GM13977 (cell line): ENCODE measurements at regions not wholly inside any gene's neighbourhood (a gene's known extent, or its start where the extent isn't known, plus 50 kb on each side); places are given as distances from the start of the nearest gene placed in this dataset.

Experiments
- DNase-seq: peaks from one replicate; pipeline ENCODE4 v3.0.0; 2012; ENCODE audit warnings: low spot score
- CTCF ChIP-seq: IDR thresholded peaks from 2 replicates; pipeline ENCODE4 v1.5.1; 2012; ENCODE audit warnings: mild to moderate bottlenecking, control low read depth; ENCODE audit not compliant: insufficient read depth; ENCODE audit errors: extremely low read depth, missing control alignments
- in situ Hi-C: fragments of 300-500 bp; cut with MboI; formaldehyde crosslinking; loops from one replicate; pipeline ENCODE4 v1.12.0; 2022; ENCODE audit warnings: low sequenced_read_pairs, low pct_unique_long_range_greater_than_20kb, mixed read lengths, inconsistent platforms; ENCODE audit not compliant: unreplicated experiment

DNA sequence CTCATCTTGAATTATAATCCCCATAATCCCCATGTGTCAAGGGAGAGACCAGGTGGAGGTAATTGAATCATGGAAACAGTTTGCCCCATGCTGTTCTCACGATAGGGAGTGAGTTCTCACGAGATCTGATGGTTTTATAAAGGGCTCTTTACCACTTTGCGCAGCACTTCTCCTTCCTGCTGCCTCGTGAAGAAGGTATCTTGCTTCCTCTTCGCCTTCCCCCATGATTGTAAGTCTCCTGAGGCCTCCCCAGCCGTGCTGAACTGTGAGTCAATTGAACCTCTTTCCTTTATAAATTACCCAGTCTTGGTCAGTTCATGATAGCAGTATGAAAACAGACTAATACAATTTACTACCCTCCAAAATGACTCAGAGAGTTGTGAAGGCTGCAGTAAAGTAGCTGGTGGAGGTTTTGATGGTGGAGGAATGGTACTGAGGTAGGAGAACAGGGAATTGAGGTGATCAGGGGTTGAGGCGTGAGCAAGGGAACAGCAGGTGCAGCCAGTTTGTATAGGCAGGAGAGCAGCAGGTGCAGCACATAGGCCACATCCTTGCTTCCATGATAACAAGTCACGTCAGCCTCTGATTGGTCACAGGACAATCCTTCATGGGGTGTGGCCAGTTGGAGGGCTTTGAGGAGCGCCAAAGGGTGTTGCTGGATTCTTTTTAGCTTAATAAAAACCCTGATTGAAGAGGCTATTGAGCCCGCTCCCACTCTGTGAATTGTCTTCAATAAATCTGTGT is 150.0 kb downstream of the CDC5L start:
- in situ Hi-C loops = no loop called here
- no peak for DNase-seq
- no peak for TF ChIP-seq CTCF

GRCh38 chr6:44538131-44538806 is 150.8 kb downstream of the CDC5L start:
- no peak for TF ChIP-seq CTCF
- no peak for DNase-seq
- in situ Hi-C loops = no loop called here

GRCh38 chr6:44538807-44539201 is 151.3 kb downstream of the CDC5L start:
- DNase-seq = no peak
- no peak for TF ChIP-seq CTCF

GRCh38 chr6:44539701-44540355 is 152.3 kb downstream of the CDC5L start:
- TF ChIP-seq CTCF = no peak
- DNase-seq = no peak
- in situ Hi-C loops = no loop called here

More at GRCh38 chr6:44538807-44539201, 151.3 kb downstream of the CDC5L start:
- in situ Hi-C loops = no loop called here

- no peak for TF ChIP-seq CTCF
- in situ Hi-C loops = no loop called here
- DNase-seq = no peak
These were observed 153.4 kb downstream of the CDC5L start for GRCh38 chr6:44540881-44541280.

DNA sequence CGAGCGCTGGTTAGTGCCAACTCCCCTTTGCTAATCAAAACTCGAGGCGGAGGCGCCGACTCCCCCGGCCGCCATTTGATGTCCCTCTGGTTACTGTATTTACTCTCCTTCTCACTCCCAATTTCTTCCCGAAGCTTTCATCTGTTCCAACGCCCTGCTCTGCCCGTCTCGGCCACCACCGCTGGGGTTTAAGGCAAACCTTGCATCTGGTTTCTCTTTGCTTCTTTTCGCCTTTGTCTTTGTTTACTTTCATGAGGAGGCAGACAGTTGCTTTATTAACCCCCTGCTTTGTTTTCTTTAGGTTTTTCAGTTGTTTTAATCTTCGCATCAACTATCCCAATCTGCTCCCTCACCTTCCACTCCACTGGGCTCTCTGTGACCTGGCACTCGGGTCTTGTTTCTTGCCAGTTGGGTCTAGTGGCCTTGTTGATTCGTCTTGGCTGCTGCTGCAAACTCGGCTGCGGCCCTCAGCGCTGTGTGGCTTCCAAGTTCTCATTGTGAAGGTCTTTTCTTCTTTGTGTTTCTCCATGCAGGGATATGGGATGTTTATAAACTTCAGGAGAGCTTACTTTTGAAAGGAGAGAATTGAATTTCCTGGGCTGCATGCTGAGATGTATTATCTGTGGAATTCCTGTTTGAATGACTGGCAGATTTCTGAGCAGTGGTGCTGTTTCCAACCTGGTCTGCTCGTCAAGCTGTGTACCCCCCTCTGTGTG is 155.1 kb downstream of the CDC5L start:
- no peak for DNase-seq
- in situ Hi-C loops = no loop called here
- no peak for TF ChIP-seq CTCF
